A549 (cell line): ENCODE measurements at regions not wholly inside any gene's neighbourhood (a gene's known extent, or its start where the extent isn't known, plus 50 kb on each side); places are given as distances from the start of the nearest gene placed in this dataset.

Experiments used
- ATAC-seq, 2 experiments: fragments of 200-7000 bp in 1 of 2; fragments of >200 bp in 1 of 2; cut with Nextera tagmentation in 1 of 2; cut with Tn5 transposase in 1 of 2; 3 replicates each; pipeline versions ENCODE4 v1.8.0 to v1.9.1; 2018 to 2020; ENCODE audit warnings: mild to moderate bottlenecking in 1 of 2, moderate library complexity in 1 of 2
- CTCF ChIA-PET: fragments of 300-600 bp; sonication (Branson Sonifier 250); formaldehyde crosslinking; extraction: SDS; loops from one replicate; lab custom pipeline; 2021; ENCODE audit warnings: antibody characterized with exemption, inconsistent platforms; lab: Yijun Ruan, JAX
- POLR2A ChIA-PET: fragments of 350-600 bp; formaldehyde crosslinking; extraction: SDS; loops from one replicate; lab custom pipeline; 2021; ENCODE audit warnings: antibody characterized with exemption, inconsistent platforms; lab: Yijun Ruan, JAX
- DNase-seq, 2 experiments: peaks; one replicate each; pipeline versions ENCODE4 v3.0.0 to v3.0.0-alpha.2; 2011 to 2016; ENCODE audit warnings: low read depth in 1 of 2, low spot score in 1 of 2
- FAIRE-seq: peaks from 2 replicates; lab custom pipeline; 2011; peaks lifted over from hg19 to GRCh38; lab: Jason Lieb, UNC
- H3K27ac ChIP-seq, 2 experiments: fragments of >200 bp; sonication (Bioruptor Twin); formaldehyde crosslinking; 3 replicates each; pipeline ENCODE4 v1.5.1; 2016 to 2017
- H3K4me1 ChIP-seq: fragments of >200 bp; sonication (Bioruptor Twin); formaldehyde crosslinking; 3 replicates; pipeline ENCODE4 v1.6.1; 2016
- H3K4me2 ChIP-seq: fragments of >200 bp; sonication (Bioruptor Twin); formaldehyde crosslinking; 3 replicates; pipeline ENCODE4 v1.6.1; 2016
- H3K4me3 ChIP-seq: fragments of >200 bp; sonication (Bioruptor Twin); formaldehyde crosslinking; 3 replicates; pipeline ENCODE4 v1.5.1; 2016
- H3K9me3 ChIP-seq: fragments of >200 bp; sonication (Bioruptor Twin); formaldehyde crosslinking; 3 replicates; pipeline ENCODE4 v1.6.1; 2016
- CBX8 ChIP-seq: fragments of 200-600 bp; sonication (generic); IDR thresholded peaks from 2 replicates; pipeline ENCODE4 v1.6.1; 2016
- EHMT2 ChIP-seq: fragments of 200-600 bp; sonication (generic); IDR thresholded peaks from 2 replicates; pipeline ENCODE4 v1.6.1; 2016; ENCODE audit warnings: antibody characterized with exemption, low read depth, mild to moderate bottlenecking, moderate library complexity
- ELK1 ChIP-seq: fragments of 150-350 bp; IDR thresholded peaks from 2 replicates; pipeline ENCODE4 v1.6.1; 2014; ENCODE audit warnings: low read depth, mild to moderate bottlenecking, low read length
- EP300 ChIP-seq, 2 experiments: fragments of >200 bp; sonication (Bioruptor Twin); formaldehyde crosslinking; IDR thresholded peaks; 2 replicates in 1 of 2; 3 replicates in 1 of 2; pipeline ENCODE4 v1.6.1; 2016 to 2017
- ESRRA ChIP-seq: fragments of 150-350 bp; IDR thresholded peaks from 2 replicates; pipeline ENCODE4 v1.6.1; 2014; ENCODE audit warnings: mild to moderate bottlenecking, low read length, borderline replicate concordance
- FOXS1 ChIP-seq: fragments of 250-450 bp; sonication (Bioruptor Pico); IDR thresholded peaks from 2 replicates; pipeline ENCODE4 v1.5.0; 2020; ENCODE audit warnings: mild to moderate bottlenecking, moderate library complexity
- HDAC2 ChIP-seq: fragments of 200-600 bp; sonication (generic); IDR thresholded peaks from 2 replicates; pipeline ENCODE4 v1.6.1; 2016
- HES2 ChIP-seq: fragments of >200 bp; sonication (Bioruptor Twin); formaldehyde crosslinking; IDR thresholded peaks from 2 replicates; pipeline ENCODE4 v1.6.1; 2016
- HOXB13 ChIP-seq: fragments of 250-450 bp; sonication (Bioruptor Pico); IDR thresholded peaks from 2 replicates; pipeline ENCODE4 v1.5.0; 2020; ENCODE audit warnings: low read depth, mild to moderate bottlenecking, moderate library complexity
- HOXB5 ChIP-seq: fragments of 250-450 bp; sonication (Bioruptor Pico); IDR thresholded peaks from 2 replicates; pipeline ENCODE4 v1.5.0; 2020; ENCODE audit warnings: mild to moderate bottlenecking, moderate library complexity
- JUNB ChIP-seq: fragments of >200 bp; sonication (Bioruptor Twin); formaldehyde crosslinking; IDR thresholded peaks from 2 replicates; pipeline ENCODE4 v1.6.1; 2016
- KDM1A ChIP-seq: fragments of 200-600 bp; sonication (generic); IDR thresholded peaks from 2 replicates; pipeline ENCODE4 v1.6.1; 2016; ENCODE audit warnings: low read depth, mild to moderate bottlenecking
- MAFK ChIP-seq: fragments of 450-650 bp; IDR thresholded peaks from 2 replicates; pipeline ENCODE4 v1.6.1; 2014; ENCODE audit not compliant: partially characterized antibody
- PBX3 ChIP-seq: IDR thresholded peaks from 2 replicates; pipeline ENCODE4 v1.6.1; 2012
- POLR2AphosphoS2 ChIP-seq: conservative IDR thresholded peaks from 2 replicates; pipeline ENCODE4 v1.6.1; 2012; ENCODE audit warnings: low read length, improper control_type of control experiment, inconsistent platforms
- RAD21 ChIP-seq, 2 experiments: fragments of >200 bp in 1 of 2; sonication (Bioruptor Twin) in 1 of 2; formaldehyde crosslinking in 1 of 2; IDR thresholded peaks in 1 of 2; conservative IDR thresholded peaks in 1 of 2; 2 replicates in 1 of 2; 3 replicates in 1 of 2; pipeline ENCODE4 v1.6.1; 2012 to 2018; ENCODE audit warnings: inconsistent platforms in 1 of 2
- RARB ChIP-seq: fragments of 250-450 bp; sonication (Bioruptor Pico); IDR thresholded peaks from 2 replicates; pipeline ENCODE4 v1.8.0; 2021; ENCODE audit warnings: mild to moderate bottlenecking, moderate library complexity
- RFX5 ChIP-seq: fragments of 450-650 bp; IDR thresholded peaks from 2 replicates; pipeline ENCODE4 v1.7.1; 2014; ENCODE audit warnings: antibody characterized with exemption, mild to moderate bottlenecking, moderate library complexity
- RNF2 ChIP-seq: fragments of 200-600 bp; sonication (generic); IDR thresholded peaks from 2 replicates; pipeline ENCODE4 v1.6.1; 2016; ENCODE audit warnings: low read depth, mild to moderate bottlenecking, antibody characterized with exemption, moderate library complexity, borderline replicate concordance
- SREBF2 ChIP-seq: fragments of 450-650 bp; IDR thresholded peaks from 2 replicates; pipeline ENCODE4 v1.6.1; 2014; ENCODE audit warnings: mild to moderate bottlenecking, moderate library complexity
- TFCP2L1 ChIP-seq: fragments of 250-450 bp; sonication (Bioruptor Pico); IDR thresholded peaks from 2 replicates; pipeline ENCODE4 v1.5.0; 2021; ENCODE audit warnings: mild to moderate bottlenecking
- WGBS: methylation state at CpG from one replicate; pipeline ENCODE4 v1.1.6; 2017; ENCODE audit errors: missing lambda C conversion rate; 5-methylcytosine and 5-hydroxymethylcytosine counted together
- TF ChIP-seq, protein P1 (sequence below): fragments of 450-650 bp; IDR thresholded peaks from 2 replicates; pipeline ENCODE4 v1.6.1; 2014; ENCODE audit warnings: antibody characterized with exemption
- TF ChIP-seq, protein P2 (sequence below): fragments of 250-450 bp; sonication (Bioruptor Pico); IDR thresholded peaks from 2 replicates; pipeline ENCODE4 v1.5.0; 2021; ENCODE audit warnings: mild to moderate bottlenecking, moderate library complexity, borderline replicate concordance
- TF ChIP-seq, protein P3 (sequence below): IDR thresholded peaks from 2 replicates; pipeline ENCODE4 v1.6.1; 2012; ENCODE audit warnings: low read depth, borderline replicate concordance
- TF ChIP-seq, protein P4 (sequence below): fragments of 200-600 bp; sonication (generic); IDR thresholded peaks from 2 replicates; pipeline ENCODE4 v1.6.1; 2016; ENCODE audit warnings: antibody characterized with exemption, mild to moderate bottlenecking, moderate library complexity
- TF ChIP-seq, protein P5 (sequence below): fragments of >200 bp; sonication (Bioruptor Twin); formaldehyde crosslinking; IDR thresholded peaks from 3 replicates; pipeline ENCODE4 v1.5.1; 2016

DNA sequence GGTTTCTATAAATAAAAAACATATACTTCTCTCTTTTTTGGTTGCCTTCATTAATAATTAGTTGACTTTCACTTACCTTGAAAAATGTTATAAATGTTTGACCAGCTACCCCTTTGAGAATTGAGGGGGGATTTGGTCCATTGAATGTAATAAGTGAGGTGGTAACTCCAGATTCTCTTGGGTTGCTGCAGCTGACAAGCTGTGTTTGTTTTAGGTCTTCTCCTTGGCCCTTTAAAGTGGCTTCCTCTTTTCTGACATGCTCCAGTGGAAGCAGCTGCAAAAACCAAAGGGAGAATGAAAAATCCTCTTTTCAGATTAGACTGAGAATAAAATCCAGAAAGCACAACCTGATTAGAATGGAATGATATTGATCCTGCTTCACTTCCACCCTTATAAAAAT is 410.5 kb downstream of the TMEM38B start:
- ATAC-seq, result no peak
- H3K9me3 ChIP-seq, result no peaks in the 10 kb centered on the region
- H3K4me1 ChIP-seq, result no peaks in the 10 kb centered on the region
- CTCF ChIA-PET, result no interaction called here
- FAIRE-seq, result no peak
- POLR2A ChIA-PET, result no interaction called here
- TF ChIP-seq RNF2 (no peak), RARB (CRISPR knock-in tag) (no peak), SREBF2 (no peak), KDM1A (no peak), HES2 (no peak), TFCP2L1 (CRISPR knock-in tag) (no peak), HDAC2 (no peak), PBX3 (no peak)
- TF ChIP-seq, protein P1, sequence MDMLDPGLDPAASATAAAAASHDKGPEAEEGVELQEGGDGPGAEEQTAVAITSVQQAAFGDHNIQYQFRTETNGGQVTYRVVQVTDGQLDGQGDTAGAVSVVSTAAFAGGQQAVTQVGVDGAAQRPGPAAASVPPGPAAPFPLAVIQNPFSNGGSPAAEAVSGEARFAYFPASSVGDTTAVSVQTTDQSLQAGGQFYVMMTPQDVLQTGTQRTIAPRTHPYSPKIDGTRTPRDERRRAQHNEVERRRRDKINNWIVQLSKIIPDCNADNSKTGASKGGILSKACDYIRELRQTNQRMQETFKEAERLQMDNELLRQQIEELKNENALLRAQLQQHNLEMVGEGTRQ, result no peak
- TF ChIP-seq, protein P2, sequence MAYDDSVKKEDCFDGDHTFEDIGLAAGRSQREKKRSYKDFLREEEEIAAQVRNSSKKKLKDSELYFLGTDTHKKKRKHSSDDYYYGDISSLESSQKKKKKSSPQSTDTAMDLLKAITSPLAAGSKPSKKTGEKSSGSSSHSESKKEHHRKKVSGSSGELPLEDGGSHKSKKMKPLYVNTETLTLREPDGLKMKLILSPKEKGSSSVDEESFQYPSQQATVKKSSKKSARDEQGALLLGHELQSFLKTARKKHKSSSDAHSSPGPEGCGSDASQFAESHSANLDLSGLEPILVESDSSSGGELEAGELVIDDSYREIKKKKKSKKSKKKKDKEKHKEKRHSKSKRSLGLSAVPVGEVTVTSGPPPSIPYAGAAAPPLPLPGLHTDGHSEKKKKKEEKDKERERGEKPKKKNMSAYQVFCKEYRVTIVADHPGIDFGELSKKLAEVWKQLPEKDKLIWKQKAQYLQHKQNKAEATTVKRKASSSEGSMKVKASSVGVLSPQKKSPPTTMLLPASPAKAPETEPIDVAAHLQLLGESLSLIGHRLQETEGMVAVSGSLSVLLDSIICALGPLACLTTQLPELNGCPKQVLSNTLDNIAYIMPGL, result no peak
- H3K27ac ChIP-seq, result no peak overlapping the region
- DNase-seq, result no peak
- H3K4me2 ChIP-seq, result no peak overlapping the region
- H3K4me3 ChIP-seq, result no peak overlapping the region

DNA sequence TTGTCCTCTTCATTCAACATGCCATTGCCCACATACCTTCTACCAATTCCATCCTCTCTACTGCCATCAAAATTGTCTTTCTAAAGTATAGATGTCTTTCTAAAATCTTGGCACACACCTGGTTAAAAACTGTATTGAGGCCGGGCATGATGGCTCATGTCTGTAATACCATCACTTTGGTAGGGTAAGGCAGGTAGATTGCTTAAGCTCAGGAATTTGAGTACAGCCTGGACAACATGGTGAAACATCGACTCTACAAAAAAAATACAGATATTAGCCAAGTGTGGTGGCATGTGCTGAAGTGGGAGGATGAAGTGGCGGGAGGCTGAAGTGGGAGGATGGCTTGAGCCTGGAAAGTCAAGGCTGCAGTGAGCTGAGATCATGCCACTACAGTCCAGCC is 412.1 kb downstream of the TMEM38B start:
- FAIRE-seq, result no peak
- Histone ChIP-seq H3K4me3 (no peak overlapping the region), H3K9me3 (no peaks in the 10 kb centered on the region), H3K4me2 (no peak overlapping the region), H3K27ac (no peak overlapping the region), H3K4me1 (no peaks in the 10 kb centered on the region)
- no peak for ATAC-seq
- ChIA-PET CTCF (no interaction called here), POLR2A (no interaction called here)
- WGBS, result 8% methylated on average over 3 of the region's 3 CpGs
- TF ChIP-seq CBX8, result no peak
- TF ChIP-seq RNF2, result no peak
- no peak for TF ChIP-seq RAD21 (conservative IDR thresholded peaks at IDR 0.05 in 1 of 2, IDR thresholded peaks at IDR 0.05 in 1 of 2)
- TF ChIP-seq EP300 (IDR thresholded peaks at IDR 0.05), result no peak
- TF ChIP-seq HOXB5, result no peak
- TF ChIP-seq, protein P3, sequence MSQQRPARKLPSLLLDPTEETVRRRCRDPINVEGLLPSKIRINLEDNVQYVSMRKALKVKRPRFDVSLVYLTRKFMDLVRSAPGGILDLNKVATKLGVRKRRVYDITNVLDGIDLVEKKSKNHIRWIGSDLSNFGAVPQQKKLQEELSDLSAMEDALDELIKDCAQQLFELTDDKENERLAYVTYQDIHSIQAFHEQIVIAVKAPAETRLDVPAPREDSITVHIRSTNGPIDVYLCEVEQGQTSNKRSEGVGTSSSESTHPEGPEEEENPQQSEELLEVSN, result no peak
- TF ChIP-seq, protein P4, sequence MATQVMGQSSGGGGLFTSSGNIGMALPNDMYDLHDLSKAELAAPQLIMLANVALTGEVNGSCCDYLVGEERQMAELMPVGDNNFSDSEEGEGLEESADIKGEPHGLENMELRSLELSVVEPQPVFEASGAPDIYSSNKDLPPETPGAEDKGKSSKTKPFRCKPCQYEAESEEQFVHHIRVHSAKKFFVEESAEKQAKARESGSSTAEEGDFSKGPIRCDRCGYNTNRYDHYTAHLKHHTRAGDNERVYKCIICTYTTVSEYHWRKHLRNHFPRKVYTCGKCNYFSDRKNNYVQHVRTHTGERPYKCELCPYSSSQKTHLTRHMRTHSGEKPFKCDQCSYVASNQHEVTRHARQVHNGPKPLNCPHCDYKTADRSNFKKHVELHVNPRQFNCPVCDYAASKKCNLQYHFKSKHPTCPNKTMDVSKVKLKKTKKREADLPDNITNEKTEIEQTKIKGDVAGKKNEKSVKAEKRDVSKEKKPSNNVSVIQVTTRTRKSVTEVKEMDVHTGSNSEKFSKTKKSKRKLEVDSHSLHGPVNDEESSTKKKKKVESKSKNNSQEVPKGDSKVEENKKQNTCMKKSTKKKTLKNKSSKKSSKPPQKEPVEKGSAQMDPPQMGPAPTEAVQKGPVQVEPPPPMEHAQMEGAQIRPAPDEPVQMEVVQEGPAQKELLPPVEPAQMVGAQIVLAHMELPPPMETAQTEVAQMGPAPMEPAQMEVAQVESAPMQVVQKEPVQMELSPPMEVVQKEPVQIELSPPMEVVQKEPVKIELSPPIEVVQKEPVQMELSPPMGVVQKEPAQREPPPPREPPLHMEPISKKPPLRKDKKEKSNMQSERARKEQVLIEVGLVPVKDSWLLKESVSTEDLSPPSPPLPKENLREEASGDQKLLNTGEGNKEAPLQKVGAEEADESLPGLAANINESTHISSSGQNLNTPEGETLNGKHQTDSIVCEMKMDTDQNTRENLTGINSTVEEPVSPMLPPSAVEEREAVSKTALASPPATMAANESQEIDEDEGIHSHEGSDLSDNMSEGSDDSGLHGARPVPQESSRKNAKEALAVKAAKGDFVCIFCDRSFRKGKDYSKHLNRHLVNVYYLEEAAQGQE, result no peak
- TF ChIP-seq MAFK, result no peak
- no peak for TF ChIP-seq POLR2AphosphoS2
- TF ChIP-seq, protein P5, sequence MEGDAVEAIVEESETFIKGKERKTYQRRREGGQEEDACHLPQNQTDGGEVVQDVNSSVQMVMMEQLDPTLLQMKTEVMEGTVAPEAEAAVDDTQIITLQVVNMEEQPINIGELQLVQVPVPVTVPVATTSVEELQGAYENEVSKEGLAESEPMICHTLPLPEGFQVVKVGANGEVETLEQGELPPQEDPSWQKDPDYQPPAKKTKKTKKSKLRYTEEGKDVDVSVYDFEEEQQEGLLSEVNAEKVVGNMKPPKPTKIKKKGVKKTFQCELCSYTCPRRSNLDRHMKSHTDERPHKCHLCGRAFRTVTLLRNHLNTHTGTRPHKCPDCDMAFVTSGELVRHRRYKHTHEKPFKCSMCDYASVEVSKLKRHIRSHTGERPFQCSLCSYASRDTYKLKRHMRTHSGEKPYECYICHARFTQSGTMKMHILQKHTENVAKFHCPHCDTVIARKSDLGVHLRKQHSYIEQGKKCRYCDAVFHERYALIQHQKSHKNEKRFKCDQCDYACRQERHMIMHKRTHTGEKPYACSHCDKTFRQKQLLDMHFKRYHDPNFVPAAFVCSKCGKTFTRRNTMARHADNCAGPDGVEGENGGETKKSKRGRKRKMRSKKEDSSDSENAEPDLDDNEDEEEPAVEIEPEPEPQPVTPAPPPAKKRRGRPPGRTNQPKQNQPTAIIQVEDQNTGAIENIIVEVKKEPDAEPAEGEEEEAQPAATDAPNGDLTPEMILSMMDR, result no peak
- TF ChIP-seq FOXS1 (CRISPR knock-in tag), result no peak
- no peak for TF ChIP-seq HOXB13
- no peak for TF ChIP-seq ESRRA
- no peak for TF ChIP-seq ELK1
- TF ChIP-seq HDAC2, result no peak
- no peak for TF ChIP-seq JUNB
- no peak for TF ChIP-seq RARB (CRISPR knock-in tag)
- TF ChIP-seq EHMT2, result no peak
- no peak for TF ChIP-seq HES2
- no peak for TF ChIP-seq RFX5
- DNase-seq, result no peak
